GM12873 (cell line): ENCODE measurements at regions not wholly inside any gene's neighbourhood (a gene's known extent, or its start where the extent isn't known, plus 50 kb on each side); places are given as distances from the start of the nearest gene placed in this dataset.

Experiments used
- TF ChIP-seq, protein P1 (sequence below): IDR thresholded peaks from 2 replicates; pipeline ENCODE4 v1.5.1; 2012; ENCODE audit warnings: low read depth, mild to moderate bottlenecking, moderate library complexity, low read length, control low read depth; ENCODE audit not compliant: insufficient read depth; ENCODE audit errors: missing control alignments

DNA sequence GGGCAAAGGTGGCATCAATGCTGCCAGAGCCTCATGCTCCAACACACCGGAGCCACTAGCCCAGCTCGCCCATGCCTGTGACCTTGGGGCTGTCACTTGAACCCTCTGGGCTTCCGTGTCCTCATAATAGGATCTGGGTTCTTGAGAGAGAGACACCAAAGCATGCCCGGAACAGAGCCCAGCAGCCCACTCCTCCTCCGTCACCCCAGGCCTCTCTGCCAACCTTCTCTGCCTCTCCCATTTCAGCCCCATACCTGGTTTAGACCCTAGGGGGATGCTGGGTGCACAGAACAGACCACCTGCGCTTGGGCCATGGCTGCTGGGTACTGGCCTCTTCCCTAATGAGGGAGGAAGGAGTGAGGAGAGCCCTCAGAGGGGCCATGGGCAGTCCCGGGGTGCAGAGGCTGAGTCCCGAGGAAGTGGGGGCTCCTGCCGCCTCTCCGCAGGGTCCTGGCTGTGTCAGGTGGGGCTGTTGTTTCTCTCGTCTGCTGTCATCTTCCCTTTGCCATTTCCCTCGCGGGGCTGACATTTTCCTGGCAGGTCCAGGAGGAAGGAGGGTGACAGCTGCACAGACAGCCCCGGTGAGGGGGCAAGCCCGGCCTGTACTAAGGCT is 172.4 kb upstream of the RTL1 start:
- TF ChIP-seq, protein P1, sequence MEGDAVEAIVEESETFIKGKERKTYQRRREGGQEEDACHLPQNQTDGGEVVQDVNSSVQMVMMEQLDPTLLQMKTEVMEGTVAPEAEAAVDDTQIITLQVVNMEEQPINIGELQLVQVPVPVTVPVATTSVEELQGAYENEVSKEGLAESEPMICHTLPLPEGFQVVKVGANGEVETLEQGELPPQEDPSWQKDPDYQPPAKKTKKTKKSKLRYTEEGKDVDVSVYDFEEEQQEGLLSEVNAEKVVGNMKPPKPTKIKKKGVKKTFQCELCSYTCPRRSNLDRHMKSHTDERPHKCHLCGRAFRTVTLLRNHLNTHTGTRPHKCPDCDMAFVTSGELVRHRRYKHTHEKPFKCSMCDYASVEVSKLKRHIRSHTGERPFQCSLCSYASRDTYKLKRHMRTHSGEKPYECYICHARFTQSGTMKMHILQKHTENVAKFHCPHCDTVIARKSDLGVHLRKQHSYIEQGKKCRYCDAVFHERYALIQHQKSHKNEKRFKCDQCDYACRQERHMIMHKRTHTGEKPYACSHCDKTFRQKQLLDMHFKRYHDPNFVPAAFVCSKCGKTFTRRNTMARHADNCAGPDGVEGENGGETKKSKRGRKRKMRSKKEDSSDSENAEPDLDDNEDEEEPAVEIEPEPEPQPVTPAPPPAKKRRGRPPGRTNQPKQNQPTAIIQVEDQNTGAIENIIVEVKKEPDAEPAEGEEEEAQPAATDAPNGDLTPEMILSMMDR: no peak

DNA sequence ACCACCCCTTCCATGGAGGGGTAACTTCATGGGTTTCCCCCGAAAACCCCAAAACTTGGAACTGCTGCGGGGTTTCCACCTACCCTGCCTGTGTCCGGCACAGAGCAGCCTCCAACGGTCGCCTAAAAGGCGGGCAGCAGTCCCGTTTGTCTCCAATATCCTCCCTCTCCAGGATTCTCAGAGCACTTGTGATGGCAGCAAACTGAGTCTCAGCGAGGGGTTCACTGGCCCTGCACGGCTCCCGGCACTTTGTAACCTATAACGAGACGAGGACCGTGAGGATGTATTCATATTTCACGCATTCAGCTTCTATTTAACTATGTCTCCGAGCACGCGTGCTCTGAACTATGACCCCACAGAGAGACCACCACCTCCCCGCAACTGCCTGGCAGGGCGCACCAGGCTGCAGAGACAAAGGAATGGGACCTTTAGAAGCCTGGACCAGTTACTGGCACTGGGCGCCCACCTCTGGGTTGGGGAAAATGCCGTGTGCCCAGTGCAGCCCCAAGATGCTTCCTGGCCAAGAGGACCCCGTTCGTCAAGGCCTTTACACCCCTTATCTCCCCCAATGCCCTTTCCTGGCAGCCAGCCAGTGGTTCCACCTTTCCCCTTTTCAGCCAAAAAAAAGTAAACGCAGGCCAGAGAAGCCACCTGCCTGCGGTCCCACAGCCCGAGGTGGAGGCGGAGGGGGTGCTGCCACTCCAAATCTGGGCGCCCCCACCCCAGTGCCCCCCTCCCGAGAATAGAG is 173.1 kb upstream of the RTL1 start:
- TF ChIP-seq, protein P1: no peak

DNA sequence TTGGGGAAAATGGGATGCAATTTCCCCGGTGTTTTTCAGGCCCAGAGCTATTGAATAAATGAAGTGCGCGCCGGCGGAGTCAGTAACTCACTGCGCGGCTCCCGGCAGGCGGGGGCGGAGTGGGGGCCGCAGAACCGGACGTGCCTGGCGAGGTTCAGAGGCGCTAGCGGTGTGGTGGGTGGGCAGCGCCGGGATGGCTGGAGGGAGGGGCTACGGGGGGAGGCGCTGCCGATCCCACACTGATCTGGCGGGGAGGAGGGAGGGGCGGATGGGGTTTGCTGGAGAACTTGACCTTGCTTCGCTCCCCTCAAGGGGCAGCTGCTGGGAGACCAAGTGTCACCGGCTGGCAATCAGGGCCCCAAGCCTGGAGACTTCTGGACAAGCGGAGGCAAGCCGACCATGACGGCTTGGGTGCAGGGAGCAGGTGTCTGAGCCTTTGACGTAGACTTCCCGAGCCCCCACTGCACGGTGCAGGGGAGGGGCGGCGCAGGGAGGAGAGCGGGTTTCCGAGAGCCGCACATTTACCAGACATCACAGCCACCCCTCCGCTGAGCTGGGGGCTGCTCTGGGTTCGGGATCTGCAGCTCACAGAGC is 174.1 kb upstream of the RTL1 start:
- TF ChIP-seq, protein P1: no peak

- TF ChIP-seq, protein P1: no peak
Measured at GRCh38 chr14:101078170-101078891, 174.8 kb upstream of the RTL1 start.

- TF ChIP-seq, protein P1: no peak
Measured at GRCh38 chr14:101078892-101079221, 175.3 kb upstream of the RTL1 start.

DNA sequence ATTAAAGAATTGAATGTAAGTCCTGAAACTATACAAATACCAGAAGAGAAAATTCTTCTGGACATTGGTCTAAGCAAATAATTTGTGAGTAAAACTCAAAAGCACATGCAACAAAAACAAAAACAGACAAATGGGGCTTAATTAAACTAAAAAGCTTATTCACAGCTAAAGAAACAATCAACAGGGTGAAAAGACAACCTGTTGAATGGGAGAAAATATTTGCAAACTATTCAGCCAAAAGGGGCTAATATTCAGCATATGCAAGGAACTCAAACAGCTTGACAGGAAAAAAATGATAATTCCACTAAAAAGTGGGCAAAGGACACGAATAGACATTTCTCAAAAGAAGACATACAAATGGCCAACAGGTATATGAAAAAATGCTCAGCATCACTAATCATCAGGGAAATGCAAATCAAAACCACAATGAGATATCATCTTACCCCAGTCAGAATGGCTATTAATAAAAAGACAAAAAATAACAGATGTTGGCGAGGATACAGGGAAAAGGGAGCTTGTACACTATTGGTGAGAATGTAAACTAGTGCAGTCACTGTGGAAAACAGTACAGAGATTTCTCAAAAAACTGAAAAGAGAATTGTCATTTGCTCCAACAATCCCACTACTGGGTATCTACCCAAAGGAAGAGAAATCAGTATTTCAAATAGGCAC is 177.5 kb upstream of the RTL1 start:
- TF ChIP-seq, protein P1: no peak
